GM12874 (cell line): ENCODE measurements at regions not wholly inside any gene's neighbourhood (a gene's known extent, or its start where the extent isn't known, plus 50 kb on each side); places are given as distances from the start of the nearest gene placed in this dataset.

Source experiments
- TF ChIP-seq, protein P1 (sequence below): IDR thresholded peaks from 2 replicates; pipeline ENCODE4 v1.5.1; 2011; ENCODE audit warnings: low read depth, mild to moderate bottlenecking, control low read depth, low read length, moderate library complexity; ENCODE audit not compliant: insufficient read depth

DNA sequence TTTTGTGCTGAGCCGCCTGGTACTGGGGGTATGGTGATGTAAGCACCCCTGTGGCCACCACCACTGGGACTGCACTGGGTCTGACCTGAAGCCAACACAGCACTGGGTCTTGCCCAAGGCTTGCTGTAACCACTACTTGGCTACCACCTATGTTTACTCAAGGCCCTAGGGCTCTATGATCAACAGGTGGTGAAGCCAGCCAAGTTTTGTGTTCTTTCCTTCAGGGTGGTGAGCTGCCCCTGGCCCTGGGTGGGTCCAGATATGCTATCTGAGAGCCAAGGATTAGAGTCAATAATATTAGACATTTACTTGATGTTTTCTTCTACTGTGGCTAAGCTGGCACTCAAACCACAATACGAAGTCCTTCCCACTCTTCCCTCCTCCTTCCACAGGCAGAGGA is 55.1 kb upstream of the PAGE4 start:
- TF ChIP-seq, protein P1, sequence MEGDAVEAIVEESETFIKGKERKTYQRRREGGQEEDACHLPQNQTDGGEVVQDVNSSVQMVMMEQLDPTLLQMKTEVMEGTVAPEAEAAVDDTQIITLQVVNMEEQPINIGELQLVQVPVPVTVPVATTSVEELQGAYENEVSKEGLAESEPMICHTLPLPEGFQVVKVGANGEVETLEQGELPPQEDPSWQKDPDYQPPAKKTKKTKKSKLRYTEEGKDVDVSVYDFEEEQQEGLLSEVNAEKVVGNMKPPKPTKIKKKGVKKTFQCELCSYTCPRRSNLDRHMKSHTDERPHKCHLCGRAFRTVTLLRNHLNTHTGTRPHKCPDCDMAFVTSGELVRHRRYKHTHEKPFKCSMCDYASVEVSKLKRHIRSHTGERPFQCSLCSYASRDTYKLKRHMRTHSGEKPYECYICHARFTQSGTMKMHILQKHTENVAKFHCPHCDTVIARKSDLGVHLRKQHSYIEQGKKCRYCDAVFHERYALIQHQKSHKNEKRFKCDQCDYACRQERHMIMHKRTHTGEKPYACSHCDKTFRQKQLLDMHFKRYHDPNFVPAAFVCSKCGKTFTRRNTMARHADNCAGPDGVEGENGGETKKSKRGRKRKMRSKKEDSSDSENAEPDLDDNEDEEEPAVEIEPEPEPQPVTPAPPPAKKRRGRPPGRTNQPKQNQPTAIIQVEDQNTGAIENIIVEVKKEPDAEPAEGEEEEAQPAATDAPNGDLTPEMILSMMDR: no peak

DNA sequence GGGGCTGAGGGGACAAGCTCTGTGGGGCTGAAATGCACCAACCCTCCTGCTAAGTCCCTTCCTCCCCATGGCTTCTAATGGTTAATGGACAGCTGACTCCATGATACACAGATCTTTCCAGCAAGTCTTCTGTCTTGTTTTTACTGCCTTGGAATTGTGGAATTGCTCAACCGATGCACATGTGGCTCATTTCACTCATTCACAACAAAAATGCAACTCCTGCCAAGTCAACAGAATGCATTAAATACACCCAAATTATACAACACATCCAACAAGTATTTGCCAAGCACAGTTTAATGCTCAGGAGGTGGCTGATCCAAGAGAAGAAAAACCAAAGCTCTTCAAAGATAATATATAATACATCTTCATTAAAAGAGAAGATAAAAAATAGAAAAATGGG is 61.9 kb upstream of the PAGE4 start:
- TF ChIP-seq, protein P1: no peak

DNA sequence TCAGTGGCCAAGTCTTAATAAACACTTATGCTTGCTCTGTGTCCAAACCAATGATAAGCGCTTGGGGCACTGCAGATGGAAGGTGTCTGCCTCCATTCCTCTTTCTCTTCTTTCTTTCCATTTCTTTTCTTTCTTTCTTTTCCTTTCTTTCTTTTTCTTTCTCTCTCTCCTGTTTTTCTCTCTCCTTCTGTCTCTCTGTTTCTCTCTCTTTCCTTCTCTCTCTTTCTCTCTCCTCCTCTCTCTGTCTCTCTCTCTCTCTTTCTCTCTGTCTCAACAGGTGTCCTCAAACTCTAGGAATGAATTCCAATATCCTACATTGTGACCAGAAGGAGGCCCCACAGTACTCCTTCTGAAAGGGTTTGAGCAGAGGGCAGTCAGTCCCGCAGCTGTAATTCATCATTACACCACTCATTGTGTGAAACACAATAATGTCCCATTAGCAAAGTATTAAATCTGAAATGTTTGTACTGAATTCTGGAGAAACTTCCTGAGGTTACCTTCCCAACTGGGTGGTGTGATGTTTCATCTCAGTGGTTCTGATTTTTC is 66.5 kb upstream of the PAGE1 start:
- TF ChIP-seq, protein P1: no peak

DNA sequence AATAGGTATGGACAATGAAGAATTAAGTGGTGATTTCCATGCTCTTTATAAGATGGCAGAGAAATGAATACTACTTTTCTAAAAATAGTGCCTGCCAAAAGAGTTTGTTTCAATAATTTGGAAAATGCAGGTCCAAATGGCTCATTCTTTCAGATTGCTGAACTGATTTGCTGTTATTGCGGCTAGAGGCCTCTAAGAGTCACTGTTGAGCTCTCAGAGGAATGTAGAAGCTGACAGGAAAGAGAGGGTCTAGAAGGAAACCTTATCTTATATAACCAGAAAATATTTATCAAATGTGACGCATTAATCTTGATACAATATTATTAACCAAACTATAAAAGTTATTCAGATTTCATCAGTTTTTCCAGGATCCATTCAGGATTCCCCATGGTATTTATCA is 65.7 kb upstream of the PAGE1 start:
- TF ChIP-seq, protein P1: peak; percentile 37; the same call in 1 of the 2 replicates

DNA sequence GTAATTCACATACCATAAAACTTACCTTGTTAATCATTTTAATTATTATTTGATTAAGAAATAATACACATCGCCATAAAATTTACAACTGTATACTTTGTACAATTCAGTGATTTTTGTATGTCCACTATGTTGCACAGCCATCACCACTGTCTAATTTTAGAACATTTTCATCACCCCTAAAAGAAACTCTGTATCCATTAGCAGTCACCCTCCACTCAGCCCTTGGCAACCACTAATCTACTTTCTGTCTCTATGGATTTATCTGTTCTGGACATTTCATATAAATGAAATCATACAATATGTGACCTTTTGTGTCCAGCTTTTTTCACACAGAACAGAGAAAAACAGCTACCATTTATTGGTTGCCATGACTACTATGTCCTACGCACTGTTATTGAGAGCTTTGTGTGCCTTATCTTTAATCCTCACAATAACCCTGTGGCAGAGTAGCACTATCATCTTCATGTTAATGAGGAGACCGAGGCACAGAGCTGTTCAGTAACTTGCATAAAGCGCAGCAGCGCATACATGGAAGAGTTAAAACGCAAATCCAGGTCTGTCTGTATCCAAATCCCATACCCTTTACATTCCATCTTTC is 64.6 kb upstream of the PAGE1 start:
- TF ChIP-seq, protein P1: no peak

DNA sequence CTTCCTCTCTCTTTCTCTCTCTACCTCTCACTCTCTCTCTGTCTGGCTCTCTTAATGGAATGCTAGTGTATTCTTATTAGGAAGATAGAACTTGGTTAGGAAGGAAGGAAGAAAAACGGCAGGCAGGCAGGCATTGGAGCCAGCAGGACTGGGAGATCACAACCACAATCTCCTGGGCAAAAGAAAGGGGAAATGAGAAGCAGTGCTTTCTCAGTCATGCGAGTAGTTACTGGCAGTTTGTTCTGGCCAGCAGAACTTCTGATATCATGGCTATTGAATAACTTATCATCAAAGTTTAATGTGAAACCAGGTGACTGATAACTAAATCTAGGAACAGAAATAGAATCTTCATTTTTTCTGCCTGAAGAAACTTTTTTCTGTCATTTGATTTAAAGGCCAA is 60.9 kb upstream of the PAGE1 start:
- TF ChIP-seq, protein P1: no peak

DNA sequence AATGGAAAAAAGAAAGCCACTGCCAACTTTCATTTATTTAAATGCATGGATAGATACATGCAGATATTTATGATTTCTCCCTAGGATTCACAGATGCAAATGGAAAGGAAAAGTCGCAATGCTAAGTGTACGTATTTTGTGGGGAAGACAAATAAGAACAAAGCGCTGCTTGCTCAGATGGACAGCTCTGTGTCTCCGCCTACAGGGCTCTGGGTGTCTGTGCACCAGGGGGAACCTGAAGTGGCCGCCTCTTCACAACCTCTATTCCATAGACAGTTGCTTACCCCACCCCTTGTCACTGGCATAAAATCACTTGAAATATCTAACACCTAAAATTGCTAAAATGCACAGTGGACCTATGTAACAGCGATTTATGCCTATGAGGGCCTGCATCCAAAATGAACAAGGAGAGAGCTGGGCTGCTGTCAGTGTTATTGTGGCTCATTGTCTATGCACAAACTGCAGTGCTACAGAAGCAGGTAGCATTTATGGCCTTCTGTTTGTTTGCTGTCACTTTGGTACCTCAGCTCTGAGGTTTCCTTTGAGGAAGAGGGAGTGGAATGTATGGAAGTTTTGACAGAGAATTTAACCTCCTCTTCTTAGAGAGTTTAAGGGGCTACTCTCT is 58.6 kb upstream of the PAGE1 start:
- TF ChIP-seq, protein P1: peak; percentile 82
